Panc1 (cell line): ENCODE measurements at regions not wholly inside any gene's neighbourhood (a gene's known extent, or its start where the extent isn't known, plus 50 kb on each side); places are given as distances from the start of the nearest gene placed in this dataset.

Source experiments
- ATAC-seq: fragments of 200-7000 bp; cut with Tn5 transposase; 2 replicates; pipeline ENCODE4 v1.9.1; 2020; ENCODE audit warnings: mild to moderate bottlenecking, moderate library complexity
- BruUV-seq: library from RNA; stranded (reverse); fragments of 400-500 nt; replicated peaks from 2 replicates; lab custom pipeline; 2021; lab: Mats Ljungman, UMichigan
- CTCF ChIA-PET: fragments of 300-600 bp; sonication (Branson Sonifier 250); formaldehyde crosslinking; loops from one replicate; lab custom pipeline; 2022; ENCODE audit warnings: antibody characterized with exemption; lab: Charles Lee
- POLR2A ChIA-PET: fragments of 300-600 bp; sonication (Branson Sonifier 250); formaldehyde crosslinking; loops from one replicate; lab custom pipeline; 2022; ENCODE audit warnings: antibody characterized with exemption; lab: Charles Lee
- DNase-seq: peaks from one replicate; pipeline ENCODE4 v3.0.0-alpha.2; 2010; ENCODE audit warnings: low read depth, low spot score
- H3K27ac ChIP-seq: 2 replicates; pipeline ENCODE4 v1.5.1; 2011; ENCODE audit warnings: mild to moderate bottlenecking, low read length, inconsistent platforms
- H3K27me3 ChIP-seq: fragments of 200-500 bp; sonication (Bioruptor generic); 2 replicates; pipeline ENCODE4 v1.6.0; 2014; ENCODE audit warnings: low read length, inconsistent platforms; ENCODE audit not compliant: control insufficient read depth, insufficient read depth
- H3K36me3 ChIP-seq: fragments of 200-500 bp; sonication (Bioruptor generic); 2 replicates; pipeline ENCODE4 v1.5.1; 2014; ENCODE audit warnings: inconsistent platforms, mild to moderate bottlenecking, low read length, moderate library complexity; ENCODE audit not compliant: control insufficient read depth, insufficient read depth
- H3K4me1 ChIP-seq: 2 replicates; pipeline ENCODE4 v1.5.1; 2011; ENCODE audit warnings: inconsistent platforms, mild to moderate bottlenecking, low read length, moderate library complexity; ENCODE audit not compliant: control insufficient read depth, insufficient read depth
- H3K4me3 ChIP-seq, 2 experiments: 2 replicates each; pipeline ENCODE4 v1.5.1; 2011 to 2012; ENCODE audit warnings: low read depth in 2 of 2, low read length in 2 of 2, mild to moderate bottlenecking in 2 of 2, inconsistent platforms in 1 of 2, moderate library complexity in 1 of 2
- H3K9me3 ChIP-seq: fragments of 200-500 bp; sonication (Bioruptor generic); 2 replicates; pipeline ENCODE4 v1.5.1; 2014; ENCODE audit warnings: low read depth, mild to moderate bottlenecking, inconsistent platforms, low read length, moderate library complexity; ENCODE audit not compliant: control insufficient read depth, insufficient read depth
- POLR2AphosphoS5 ChIP-seq: IDR thresholded peaks from 2 replicates; pipeline ENCODE4 v1.6.1; 2012; ENCODE audit warnings: mild to moderate bottlenecking, low read depth, low read length, moderate library complexity
- SIN3A ChIP-seq: IDR thresholded peaks from 2 replicates; pipeline ENCODE4 v1.6.1; 2012; ENCODE audit warnings: low read depth, mild to moderate bottlenecking, low read length, moderate library complexity, borderline replicate concordance; ENCODE audit not compliant: insufficient read depth
- TCF7L2 ChIP-seq: IDR thresholded peaks from 2 replicates; pipeline ENCODE4 v1.6.1; 2011; ENCODE audit warnings: mild to moderate bottlenecking, low read depth, low read length, inconsistent platforms
- in situ Hi-C: cut with HindIII; loops from 2 replicates; pipeline ENCODE4 v1.10.0; 2016; ENCODE audit warnings: low sequenced_read_pairs, low pct_unique_long_range_greater_than_20kb
- intact Hi-C: fragments of 100-400 bp; cut with micrococcal nuclease; formaldehyde crosslinking; loops from one replicate; pipeline ENCODE4 v1.10.0; 2022; ENCODE audit not compliant: unreplicated experiment
- TF ChIP-seq, protein P1 (sequence below), 2 experiments: IDR thresholded peaks; 2 replicates each; pipeline ENCODE4 v1.6.1; 2011 to 2012; ENCODE audit warnings: low read depth in 2 of 2, control low read depth in 1 of 2, low read length in 1 of 2, mild to moderate bottlenecking in 1 of 2, moderate library complexity in 1 of 2; ENCODE audit not compliant: insufficient read depth in 1 of 2
- TF ChIP-seq, protein P2 (sequence below): fragments of 450-650 bp; IDR thresholded peaks from 2 replicates; pipeline ENCODE4 v1.5.1; 2017; ENCODE audit warnings: mild to moderate bottlenecking

DNA sequence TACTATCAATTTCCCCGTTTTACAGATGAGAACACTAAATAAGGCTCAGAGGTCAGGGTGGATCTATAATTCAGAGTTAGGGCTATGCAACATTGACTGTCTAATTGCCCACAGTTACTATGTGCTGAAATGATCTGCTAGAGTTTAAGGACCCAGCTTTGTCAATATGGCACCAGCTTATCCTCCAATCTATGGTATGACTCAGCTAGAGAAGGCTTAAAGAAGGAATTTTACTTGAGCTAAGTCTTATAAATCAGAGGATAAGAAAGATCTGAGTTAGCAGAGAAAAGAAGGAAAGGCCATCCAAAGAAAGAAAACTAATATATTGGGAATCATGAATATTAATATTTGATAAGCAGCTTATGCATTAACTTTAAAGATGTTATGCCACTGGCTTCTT lies 78.1 kb downstream of the ASB9 start:
- DNase-seq (no peak), ATAC-seq (no peak)
- H3K27me3 ChIP-seq: no peaks in the 10 kb centered on the region
- ChIA-PET POLR2A (no interaction called here), CTCF (no interaction called here)
- H3K4me3 ChIP-seq: no peak overlapping the region
- no TSS peak for BruUV-seq
- H3K4me1 ChIP-seq: no peaks in the 10 kb centered on the region
- H3K9me3 ChIP-seq: no peaks in the 10 kb centered on the region
- in situ Hi-C loops: no loop called here
- H3K36me3 ChIP-seq: no peaks in the 10 kb centered on the region
- no peak for TF ChIP-seq SIN3A
- TF ChIP-seq, protein P1, sequence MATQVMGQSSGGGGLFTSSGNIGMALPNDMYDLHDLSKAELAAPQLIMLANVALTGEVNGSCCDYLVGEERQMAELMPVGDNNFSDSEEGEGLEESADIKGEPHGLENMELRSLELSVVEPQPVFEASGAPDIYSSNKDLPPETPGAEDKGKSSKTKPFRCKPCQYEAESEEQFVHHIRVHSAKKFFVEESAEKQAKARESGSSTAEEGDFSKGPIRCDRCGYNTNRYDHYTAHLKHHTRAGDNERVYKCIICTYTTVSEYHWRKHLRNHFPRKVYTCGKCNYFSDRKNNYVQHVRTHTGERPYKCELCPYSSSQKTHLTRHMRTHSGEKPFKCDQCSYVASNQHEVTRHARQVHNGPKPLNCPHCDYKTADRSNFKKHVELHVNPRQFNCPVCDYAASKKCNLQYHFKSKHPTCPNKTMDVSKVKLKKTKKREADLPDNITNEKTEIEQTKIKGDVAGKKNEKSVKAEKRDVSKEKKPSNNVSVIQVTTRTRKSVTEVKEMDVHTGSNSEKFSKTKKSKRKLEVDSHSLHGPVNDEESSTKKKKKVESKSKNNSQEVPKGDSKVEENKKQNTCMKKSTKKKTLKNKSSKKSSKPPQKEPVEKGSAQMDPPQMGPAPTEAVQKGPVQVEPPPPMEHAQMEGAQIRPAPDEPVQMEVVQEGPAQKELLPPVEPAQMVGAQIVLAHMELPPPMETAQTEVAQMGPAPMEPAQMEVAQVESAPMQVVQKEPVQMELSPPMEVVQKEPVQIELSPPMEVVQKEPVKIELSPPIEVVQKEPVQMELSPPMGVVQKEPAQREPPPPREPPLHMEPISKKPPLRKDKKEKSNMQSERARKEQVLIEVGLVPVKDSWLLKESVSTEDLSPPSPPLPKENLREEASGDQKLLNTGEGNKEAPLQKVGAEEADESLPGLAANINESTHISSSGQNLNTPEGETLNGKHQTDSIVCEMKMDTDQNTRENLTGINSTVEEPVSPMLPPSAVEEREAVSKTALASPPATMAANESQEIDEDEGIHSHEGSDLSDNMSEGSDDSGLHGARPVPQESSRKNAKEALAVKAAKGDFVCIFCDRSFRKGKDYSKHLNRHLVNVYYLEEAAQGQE (IDR thresholded peaks at IDR 0.05; ENCODE audit: insufficient read depth in 1 of 2, low read depth in 2 of 2, low read length in 1 of 2): no peak
- TF ChIP-seq TCF7L2: no peak
- TF ChIP-seq, protein P2, sequence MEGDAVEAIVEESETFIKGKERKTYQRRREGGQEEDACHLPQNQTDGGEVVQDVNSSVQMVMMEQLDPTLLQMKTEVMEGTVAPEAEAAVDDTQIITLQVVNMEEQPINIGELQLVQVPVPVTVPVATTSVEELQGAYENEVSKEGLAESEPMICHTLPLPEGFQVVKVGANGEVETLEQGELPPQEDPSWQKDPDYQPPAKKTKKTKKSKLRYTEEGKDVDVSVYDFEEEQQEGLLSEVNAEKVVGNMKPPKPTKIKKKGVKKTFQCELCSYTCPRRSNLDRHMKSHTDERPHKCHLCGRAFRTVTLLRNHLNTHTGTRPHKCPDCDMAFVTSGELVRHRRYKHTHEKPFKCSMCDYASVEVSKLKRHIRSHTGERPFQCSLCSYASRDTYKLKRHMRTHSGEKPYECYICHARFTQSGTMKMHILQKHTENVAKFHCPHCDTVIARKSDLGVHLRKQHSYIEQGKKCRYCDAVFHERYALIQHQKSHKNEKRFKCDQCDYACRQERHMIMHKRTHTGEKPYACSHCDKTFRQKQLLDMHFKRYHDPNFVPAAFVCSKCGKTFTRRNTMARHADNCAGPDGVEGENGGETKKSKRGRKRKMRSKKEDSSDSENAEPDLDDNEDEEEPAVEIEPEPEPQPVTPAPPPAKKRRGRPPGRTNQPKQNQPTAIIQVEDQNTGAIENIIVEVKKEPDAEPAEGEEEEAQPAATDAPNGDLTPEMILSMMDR: no peak
- TF ChIP-seq POLR2AphosphoS5: no peak
- intact Hi-C loops: no loop called here
- no peak overlapping the region for H3K27ac ChIP-seq

DNA sequence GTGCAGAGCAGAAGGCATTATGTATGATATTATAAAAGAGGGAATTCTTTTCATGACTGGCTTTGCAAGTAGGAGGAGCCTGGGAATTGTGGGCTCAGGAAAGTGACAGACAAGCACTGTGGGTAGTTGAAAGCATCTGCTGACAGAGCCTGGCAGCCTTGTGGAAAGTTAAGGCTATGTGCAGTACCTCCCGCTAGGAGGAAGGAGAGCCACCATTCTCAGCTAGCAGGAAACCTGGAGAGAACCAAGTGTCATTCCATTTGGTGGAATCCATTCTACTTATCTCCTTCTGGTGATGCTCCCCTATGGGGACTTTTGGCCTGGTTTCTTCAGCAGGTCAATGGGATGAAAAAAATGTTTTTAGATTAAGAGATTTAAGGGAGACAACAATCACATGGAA lies 81.8 kb downstream of the ASB9 start:
- ChIA-PET CTCF (no interaction called here), POLR2A (no interaction called here)
- no peak for DNase-seq
- no TSS peak for BruUV-seq
- Histone ChIP-seq H3K4me1 (no peaks in the 10 kb centered on the region), H3K4me3 (no peak overlapping the region), H3K9me3 (no peaks in the 10 kb centered on the region), H3K36me3 (no peaks in the 10 kb centered on the region), H3K27me3 (no peaks in the 10 kb centered on the region), H3K27ac (no peak overlapping the region)
- TF ChIP-seq POLR2AphosphoS5 (no peak), SIN3A (no peak), TCF7L2 (no peak)
- TF ChIP-seq, protein P2: no peak
- TF ChIP-seq, protein P1 (IDR thresholded peaks at IDR 0.05; ENCODE audit: insufficient read depth in 1 of 2, low read depth in 2 of 2, low read length in 1 of 2): no peak
- no peak for ATAC-seq
- in situ Hi-C loops (no loop called here), intact Hi-C loops (no loop called here)
